SK-N-MC (cell line): ENCODE measurements at regions not wholly inside any gene's neighbourhood (a gene's known extent, or its start where the extent isn't known, plus 50 kb on each side); places are given as distances from the start of the nearest gene placed in this dataset.

Experiments
- EZH2 ChIP-seq: fragments of 200-600 bp; sonication (generic); IDR thresholded peaks from one replicate; pipeline ENCODE4 v1.6.1; 2017; ENCODE audit warnings: antibody characterized with exemption
- POLR2AphosphoS5 ChIP-seq: IDR thresholded peaks from 2 replicates; pipeline ENCODE4 v1.6.1; 2012; ENCODE audit warnings: mild to moderate bottlenecking, low read depth, low read length, borderline replicate concordance

- TF ChIP-seq EZH2 (no peak), POLR2AphosphoS5 (no peak)
These were observed 175.6 kb upstream of the IRX3 start for GRCh38 chr16:54462151-54462651.
